ENCODE measurements at regions not wholly inside any gene's neighbourhood (a gene's known extent, or its start where the extent isn't known, plus 50 kb on each side); places are given as distances from the start of the nearest gene placed in this dataset.

DNA sequence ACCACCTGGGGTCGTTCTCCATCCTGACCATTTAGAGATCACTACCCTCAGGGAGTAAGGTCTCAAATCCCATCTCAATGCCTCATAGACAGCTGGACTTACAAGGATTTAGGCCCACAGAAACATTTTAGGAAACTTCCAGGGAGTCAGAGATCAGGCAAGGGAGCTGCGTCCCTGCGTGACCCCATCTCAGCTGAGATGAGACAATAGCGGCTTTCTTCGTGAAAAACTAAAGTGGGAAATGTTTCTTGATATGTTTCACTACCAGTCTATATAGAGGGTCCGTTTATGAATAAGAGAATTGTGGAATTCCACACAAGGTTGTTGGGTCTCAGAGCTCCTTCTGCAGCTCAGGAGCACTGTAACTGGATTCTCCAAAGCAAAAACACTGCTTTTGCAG is 105.1 kb downstream of the VCPKMT start:
- TF ChIP-seq, protein P1, sequence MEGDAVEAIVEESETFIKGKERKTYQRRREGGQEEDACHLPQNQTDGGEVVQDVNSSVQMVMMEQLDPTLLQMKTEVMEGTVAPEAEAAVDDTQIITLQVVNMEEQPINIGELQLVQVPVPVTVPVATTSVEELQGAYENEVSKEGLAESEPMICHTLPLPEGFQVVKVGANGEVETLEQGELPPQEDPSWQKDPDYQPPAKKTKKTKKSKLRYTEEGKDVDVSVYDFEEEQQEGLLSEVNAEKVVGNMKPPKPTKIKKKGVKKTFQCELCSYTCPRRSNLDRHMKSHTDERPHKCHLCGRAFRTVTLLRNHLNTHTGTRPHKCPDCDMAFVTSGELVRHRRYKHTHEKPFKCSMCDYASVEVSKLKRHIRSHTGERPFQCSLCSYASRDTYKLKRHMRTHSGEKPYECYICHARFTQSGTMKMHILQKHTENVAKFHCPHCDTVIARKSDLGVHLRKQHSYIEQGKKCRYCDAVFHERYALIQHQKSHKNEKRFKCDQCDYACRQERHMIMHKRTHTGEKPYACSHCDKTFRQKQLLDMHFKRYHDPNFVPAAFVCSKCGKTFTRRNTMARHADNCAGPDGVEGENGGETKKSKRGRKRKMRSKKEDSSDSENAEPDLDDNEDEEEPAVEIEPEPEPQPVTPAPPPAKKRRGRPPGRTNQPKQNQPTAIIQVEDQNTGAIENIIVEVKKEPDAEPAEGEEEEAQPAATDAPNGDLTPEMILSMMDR (IDR thresholded peaks at IDR 0.05), result no peak
- TF ChIP-seq EZH2 (IDR thresholded peaks at IDR 0.05; ENCODE audit: borderline replicate concordance, insufficient read depth, low read depth, low read length, poor library complexity, severe bottlenecking), result no peak
